ENCODE measurements at regions not wholly inside any gene's neighbourhood (a gene's known extent, or its start where the extent isn't known, plus 50 kb on each side); places are given as distances from the start of the nearest gene placed in this dataset.
"Not testable (repeated sequence)": the region's sequence is repeated elsewhere in the genome, so short reads cannot be mapped to it uniquely, and the experiment has no call there.

DNA sequence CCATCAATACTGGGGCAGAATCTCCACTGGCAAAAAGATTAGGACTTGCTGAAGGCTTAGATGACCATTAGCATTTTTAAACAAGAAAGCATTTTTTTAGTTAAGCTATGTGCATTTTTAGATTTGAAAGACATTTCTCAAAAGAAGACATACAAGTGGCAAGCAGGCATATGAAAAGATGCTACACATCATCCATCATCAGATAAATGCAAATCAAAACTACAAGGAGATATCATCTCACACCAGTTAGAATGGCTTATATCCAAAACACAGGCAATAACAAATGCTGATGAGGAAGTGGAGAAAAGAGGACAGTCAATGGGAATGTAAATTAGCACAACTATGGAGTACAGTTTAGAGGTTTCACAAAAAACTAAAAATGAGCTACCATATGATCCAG lies 195.6 kb upstream of the TNC start:
- no peak for DNase-seq

DNA sequence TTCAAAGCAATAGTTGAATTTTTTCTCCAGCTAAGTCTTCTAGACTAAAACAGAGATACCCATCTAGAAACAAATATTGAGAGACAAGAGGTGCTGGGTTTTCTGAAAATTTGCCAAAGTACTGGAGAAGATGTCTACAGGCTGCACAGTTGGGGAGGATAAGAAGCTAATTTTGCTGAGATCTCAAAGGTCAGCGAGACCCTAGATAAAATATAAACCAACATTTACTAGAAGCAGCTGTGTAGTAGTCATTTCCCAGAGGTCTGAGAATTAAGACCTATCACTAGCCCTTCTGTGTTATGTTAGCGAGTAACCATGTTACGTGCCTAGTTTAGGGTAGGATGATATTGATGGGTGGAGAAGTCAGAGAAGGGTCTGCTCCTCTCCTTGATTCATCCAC lies 208.5 kb upstream of the TNC start:
- DNase-seq: no peak

DNA sequence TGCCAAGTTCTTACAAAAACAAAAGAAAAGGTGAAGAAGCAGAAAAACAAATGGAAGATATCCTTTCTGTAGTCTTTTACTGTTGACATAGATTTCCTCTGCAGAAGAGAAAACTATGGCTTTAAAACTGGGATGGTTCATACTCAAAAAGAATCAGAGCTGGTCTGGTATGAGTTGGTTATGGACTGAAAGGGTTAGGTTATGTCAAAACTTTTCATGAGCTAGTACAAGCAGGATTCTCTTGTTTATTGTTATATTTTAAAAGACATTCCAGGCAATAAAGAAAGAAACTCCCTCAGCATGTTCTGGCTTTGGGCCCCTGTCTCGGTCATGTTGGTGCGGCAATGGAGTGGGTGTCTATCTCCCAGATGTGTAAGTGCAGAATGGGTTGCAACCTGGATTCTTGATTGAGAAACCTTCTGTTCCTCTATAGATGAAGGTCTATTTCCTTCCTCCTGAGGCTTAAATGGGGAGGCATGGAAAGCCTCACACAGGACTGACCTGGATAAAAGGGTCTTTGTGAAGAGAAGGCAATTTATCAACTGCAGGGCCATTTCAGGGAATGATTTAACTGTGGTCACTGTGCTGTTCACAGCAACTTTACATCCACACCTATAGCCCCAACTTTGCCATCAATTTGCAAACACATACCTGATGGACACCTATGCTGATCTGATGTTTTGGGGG lies 209.6 kb upstream of the TNC start:
- DNase-seq: peak; percentile 43

DNA sequence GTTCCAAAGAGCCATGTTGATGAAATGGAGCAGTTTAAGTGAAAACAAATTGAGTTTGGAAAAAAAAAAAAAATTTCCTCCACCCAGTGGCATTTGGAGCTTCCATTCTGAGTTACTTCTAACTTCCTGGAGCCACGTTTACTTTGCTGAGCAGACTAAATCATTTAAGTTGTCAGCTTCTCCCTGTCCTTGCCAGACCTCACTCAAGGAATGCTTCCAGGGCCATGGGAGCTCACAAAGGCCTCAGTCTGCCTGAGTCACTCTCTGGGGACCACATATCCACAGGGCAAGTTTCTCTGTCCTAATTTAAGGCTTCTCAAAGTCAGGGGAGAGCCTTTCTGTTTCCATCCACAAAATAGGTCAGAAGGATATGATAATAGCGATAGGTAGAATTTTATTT lies 210.3 kb upstream of the TNC start:
- peak; percentile 97 for DNase-seq

DNA sequence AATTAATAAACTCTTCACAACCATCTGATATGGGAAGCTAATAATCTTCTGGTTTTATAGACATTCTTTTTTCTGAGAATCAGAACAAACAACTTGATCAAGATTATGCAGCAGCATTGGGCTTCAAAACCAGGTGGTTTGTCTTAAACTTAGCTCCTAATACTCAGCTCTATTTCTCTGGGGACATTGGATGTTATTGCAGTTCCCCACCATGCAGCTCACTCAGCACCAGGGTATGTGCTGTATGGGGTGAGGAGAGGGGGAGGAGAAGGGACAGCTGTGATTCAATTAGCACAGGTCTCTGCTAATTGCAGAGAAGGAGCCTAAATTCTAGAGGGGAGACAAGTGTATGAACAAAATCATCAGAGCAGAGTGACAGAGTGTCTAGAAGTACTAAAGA lies 210.7 kb upstream of the TNC start:
- DNase-seq: peak; percentile 64

DNA sequence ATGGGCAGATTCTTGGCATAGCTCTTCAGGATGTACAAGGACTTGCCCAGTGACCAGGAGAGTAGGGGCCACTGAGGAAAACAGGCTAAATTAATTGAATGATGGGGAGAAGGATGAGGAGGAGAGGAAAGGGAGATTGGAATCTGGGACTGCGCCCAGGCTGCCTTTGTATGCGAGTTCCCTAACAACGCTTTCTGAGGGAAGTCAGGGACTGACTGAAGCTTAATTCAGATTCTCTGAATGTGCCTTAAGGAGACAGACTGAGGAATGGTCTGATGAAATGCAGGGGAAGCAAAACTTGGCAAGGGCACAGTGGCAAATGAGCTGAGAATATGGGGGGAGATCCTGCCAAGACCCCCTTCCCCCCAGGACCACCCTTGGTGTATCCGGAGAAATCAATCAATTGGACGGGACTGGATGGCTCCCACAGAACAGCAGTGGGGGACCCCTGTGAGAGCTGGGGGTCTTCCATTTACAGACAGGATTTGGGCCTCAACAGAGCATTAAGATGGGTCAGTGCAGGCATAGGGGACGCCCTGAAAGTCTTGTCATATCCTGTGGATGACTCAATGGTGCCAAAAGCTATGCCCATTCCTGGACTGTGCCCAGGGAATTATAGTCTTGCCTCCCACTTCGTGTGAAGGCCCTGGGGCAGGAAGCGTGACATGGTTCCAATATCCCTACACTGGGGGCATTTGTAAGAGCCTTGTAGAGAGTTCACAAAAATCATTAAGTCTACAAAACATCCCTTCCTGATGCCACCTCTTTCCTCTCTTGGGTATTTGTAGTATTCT lies 215.5 kb upstream of the TNC start:
- peak; percentile 36 for DNase-seq

DNA sequence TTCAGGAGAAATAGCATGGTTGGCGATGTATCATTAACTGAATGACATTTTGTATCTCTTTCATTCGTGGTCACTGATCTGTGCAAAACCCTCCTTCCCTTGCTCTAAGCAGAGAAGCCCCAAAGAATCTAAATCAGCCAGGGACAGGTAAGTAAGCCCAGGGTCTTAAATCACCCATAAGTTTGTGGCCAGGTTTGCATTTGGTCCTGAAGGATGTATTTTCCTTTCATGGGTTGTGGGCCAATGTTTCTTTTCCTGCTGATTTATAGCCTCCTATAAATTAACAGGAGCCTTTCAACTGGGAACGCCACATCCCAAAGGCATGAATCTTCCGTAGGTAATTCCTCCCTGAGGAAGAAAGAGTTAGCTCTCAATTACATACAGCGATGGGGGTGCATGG lies 217.5 kb upstream of the TNC start:
- no peak for DNase-seq

DNA sequence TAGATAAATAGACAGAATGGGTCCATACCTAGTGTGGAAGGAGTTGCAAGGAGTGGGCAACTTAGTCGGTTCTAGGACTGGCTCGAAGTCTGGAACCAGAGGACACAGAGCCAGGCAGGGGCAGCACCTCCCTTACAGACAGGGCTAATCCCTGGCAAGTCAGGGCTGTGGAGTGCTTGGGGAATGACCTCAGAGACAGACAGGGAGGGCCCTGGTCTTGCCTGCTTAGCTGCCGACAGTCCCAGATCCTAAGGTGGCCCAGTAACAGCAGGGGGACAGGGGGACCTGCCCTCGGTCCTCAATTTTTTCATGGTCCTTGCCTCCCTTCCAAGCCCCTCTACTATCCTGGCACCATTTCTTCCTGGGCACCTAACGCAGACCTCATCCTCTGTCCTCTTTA lies 222.4 kb upstream of the TNC start:
- no peak for DNase-seq

DNA sequence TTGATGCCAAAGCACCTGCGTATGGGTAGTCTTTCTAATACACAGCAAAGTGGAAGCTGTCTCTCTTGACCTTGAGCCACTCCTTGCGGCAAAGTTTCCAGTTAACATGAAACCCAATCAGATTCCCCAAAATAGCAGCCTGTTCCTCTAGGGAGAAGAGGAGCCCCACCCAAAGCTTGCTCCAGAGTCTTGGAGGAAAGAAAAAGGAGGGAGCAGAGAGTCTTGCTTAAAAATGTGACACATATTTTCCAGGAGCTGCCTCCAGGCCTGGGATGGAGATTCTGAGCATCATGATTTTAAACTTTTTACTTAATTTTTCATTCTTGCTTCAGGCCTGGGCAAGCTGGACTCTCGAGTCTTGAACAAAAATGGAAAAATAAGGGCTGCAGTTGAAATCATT lies 223.5 kb upstream of the TNC start:
- peak; percentile 17 for DNase-seq

DNA sequence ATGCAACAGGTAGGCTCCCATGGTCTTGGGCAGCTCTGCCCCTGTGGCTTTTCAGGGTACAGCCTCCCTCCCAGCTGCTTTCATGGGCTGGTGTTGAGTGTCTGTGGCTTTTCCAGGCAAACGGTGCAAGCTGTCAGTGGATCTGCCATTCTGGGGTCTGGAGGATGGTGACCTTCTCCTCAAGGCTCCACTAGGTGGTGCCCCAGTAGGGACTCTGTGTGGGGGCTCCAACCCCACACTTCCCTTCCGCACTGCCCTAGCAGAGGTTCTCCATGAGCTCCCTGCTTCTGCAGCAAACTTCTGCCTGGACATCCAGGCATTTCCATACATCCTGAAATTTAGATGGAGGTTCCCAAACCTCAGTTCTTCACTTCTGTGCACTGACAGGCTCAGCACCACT lies 229.8 kb upstream of the TNC start:
- DNase-seq: not testable (repeated sequence)

DNA sequence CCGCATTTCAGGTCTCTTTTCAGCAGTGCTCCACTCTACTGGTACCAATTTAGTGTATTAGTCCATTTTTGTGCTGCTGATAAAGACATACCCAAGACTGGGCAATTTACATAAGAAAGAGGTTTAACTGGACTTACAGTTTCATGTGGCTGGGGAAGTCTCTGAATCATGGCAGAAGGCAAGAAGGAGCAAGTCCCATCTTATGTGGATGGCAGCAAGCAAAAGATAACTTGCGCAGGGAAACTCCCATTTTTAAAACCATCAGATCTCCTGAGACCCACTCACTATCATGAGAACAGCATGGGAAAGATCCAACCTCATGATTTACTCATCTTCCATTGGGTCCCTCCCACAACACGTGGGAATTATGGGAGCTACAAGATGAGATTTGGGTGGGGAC lies 231.0 kb upstream of the TNC start:
- DNase-seq: peak; percentile 26

DNA sequence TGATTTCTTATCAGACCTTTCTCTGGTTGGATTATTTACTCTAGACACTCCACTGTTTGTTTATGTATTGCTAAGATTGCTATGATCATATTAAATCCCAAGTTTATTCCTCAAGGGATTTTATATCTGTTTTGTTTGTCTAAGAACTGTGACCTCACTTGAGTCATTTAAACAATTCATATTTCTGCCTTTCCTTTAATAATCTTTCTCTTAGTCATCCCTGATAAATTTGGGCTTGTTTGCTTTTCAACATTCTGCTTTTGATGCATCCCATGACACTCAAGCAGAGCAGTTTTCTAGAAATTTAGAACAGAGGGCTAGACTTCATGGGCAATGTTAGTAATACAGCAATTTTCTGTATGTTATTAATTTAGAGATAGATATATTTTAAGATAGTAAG lies 231.6 kb upstream of the TNC start:
- peak; percentile 92 for DNase-seq

DNA sequence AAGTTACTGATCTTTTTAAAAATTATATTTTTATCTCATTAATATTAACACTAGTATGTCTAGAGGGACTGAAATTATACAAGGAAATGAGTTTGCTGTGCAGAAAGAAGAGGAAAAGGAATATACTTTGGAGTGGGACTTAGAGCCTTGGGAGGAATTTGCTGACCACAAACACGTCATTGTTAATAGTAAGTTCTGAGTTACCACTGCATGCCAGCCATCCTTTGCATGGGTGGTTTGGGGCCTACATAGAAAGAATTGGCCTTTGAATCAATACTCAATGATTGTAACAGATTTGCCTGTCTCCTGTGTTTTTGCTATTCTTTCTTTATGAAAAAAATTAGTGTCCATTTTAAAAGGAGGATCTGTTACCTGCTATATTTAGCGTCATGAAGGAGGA lies 232.6 kb upstream of the TNC start:
- DNase-seq: peak; percentile 53

DNA sequence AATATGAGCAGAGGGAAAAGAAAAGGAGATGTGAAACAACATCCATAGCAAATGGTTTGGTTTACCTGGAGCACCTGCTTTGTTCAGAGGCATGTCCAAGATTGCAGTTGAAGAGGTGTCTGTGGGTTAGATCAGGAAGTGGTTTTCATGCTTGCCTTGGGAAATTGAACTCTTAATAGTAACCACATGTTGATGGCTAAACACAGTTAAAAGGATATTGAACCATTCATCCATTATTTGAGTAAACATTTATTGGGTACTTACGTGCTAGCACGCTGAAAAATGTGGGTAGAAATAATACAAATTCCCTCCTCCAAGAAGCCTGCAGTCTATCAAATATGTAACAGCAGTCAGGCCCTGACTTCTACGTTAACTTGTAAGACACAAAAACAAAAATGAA lies 235.7 kb upstream of the TNC start:
- no peak for DNase-seq

DNA sequence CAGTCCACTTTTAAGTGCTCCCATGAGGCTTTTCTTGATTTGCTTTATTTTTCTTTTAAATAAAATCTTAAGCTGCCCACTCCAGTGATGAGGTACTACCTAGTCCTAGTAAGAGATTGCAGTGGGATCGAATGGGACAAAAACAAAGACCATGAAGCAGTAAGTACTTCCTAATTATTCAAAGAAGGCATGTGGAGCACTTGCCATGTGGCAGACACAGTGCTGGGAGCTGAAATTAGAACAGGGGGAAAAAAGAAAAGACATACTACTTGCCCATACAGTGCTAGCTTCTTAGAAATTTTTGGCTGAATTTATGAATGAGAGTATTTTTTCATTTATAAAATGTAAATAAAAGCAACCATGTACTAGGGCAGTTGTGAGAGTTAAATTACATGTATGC lies 239.9 kb upstream of the TNC start:
- no peak for DNase-seq

DNA sequence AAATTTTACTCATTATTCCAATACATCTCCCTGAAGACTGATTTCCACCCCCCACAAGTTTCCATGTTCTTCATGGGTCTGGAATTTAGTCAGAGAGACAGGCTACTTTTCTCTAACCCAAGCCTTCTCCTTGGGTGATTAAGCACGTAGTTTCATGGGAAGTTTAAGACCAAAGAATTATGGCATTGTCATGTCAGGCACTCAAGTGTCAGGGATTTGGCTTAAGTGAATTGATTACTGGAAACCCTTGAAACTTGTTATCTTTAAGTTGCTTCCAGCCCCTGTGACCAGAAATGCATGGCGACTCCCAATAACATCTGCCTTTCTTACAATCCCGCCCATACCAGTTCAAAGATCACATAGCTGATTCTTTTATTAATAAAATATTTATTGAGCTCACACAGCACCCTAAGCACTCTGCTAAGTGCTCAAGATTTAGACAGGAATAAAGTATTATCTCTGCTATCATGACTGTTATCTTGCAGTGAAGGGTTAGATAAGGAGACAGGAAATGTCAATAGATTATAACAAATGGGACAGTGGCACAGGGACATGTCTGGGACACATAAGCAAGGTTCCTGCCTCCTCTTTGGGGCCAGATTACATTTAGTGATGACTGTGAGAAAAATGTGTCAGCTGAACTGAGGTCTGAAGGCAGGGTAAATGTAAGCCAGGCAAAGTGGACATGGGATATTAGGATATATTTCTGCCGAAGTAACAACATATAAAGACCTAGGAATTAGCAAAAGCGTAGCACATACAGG lies 241.2 kb upstream of the TNC start:
- peak; percentile 65 for DNase-seq

DNA sequence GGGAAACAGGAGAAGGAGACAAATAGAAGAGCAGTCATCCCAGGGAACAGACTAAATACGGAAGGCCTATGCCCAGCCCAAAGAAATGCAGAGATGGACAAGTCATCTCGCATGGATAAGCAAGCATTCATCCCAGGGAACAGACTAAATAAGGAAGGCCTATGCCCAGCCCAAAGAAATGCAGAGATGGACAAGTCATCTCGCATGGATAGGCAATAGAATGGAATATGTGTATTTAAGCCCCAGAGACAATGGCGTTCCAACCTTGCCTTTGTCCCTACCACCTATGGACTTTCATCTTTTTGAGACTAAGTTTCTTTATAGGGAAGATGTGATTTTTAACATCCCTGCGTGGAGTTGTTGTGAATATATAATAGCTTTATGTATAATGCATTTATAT lies 242.2 kb upstream of the TNC start:
- no peak for DNase-seq

DNA sequence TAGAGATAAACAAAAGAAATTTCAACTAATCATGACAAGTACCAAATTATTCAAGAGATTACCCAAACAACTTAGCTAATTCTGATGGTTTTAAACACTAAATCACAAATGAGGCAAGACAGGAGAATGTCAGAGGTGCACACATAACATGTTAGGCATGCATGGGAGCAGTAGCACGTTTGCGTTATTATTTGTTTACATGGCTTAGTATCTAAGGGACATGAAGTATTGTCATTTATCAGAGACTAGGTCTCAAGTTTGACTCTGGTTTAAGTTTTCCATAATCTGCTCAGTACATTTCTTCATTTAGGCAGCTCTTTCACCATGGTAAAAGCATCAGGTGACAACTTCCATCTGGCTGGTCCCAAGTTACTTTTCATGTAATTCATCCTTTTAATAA lies 244.1 kb upstream of the TNC start:
- DNase-seq: no peak

DNA sequence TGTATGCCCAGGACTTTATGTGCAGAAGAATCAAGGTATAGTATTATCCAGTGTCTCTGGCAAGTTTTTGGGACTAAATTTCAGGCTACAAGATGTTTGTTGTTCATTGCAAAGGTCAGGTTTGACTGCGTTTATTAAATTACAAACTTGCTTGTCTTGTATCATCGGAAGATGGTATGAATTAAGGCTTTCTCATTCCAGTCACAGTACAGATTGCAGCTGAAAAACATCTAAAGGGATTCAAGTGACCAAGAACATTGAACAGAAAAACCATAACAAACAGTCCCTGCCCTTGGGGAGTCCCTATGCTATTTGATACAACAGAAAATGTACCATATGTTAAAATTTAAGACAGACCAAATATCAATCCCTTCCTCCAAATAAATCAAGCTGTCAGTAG lies 244.7 kb upstream of the TNC start:
- no peak for DNase-seq

DNA sequence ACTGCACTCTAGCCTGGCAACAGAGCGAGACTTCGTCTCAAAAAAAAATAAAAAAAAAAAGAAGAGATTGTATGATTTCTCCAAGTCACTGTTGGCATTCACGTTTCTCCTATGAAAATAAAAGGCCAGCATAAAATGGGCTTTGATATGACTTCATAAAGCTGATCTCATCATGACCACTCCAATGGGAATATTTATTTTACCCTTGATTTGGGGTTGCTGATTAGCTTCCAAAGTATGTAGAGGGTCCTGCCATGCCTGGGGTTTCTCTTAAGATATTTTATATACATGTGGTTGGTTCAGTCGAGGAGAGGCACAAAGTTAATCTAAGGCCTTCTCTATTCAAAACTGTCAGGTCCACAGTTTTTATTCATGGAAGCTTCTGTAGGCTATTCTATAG lies 247.0 kb upstream of the TNC start:
- peak; percentile 87 for DNase-seq

DNA sequence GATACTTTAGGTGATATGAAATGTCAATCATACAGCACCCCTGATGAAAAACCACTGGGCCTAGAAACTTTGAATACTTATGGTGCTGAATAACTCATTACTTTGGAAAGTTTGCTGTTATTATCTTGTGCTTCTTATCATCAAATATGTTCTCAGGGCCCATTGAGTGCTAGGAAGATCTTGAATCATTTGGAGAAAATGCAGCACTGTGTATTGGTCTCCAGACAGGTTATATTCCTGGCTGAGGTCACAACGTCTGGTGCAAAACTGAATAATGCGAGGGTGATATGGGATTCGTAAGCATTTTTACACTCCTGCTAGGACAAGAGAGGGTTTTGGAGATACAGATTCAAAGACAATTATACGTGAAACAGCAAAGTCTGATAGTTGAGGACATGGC lies 249.4 kb upstream of the TNC start:
- DNase-seq: no peak

DNA sequence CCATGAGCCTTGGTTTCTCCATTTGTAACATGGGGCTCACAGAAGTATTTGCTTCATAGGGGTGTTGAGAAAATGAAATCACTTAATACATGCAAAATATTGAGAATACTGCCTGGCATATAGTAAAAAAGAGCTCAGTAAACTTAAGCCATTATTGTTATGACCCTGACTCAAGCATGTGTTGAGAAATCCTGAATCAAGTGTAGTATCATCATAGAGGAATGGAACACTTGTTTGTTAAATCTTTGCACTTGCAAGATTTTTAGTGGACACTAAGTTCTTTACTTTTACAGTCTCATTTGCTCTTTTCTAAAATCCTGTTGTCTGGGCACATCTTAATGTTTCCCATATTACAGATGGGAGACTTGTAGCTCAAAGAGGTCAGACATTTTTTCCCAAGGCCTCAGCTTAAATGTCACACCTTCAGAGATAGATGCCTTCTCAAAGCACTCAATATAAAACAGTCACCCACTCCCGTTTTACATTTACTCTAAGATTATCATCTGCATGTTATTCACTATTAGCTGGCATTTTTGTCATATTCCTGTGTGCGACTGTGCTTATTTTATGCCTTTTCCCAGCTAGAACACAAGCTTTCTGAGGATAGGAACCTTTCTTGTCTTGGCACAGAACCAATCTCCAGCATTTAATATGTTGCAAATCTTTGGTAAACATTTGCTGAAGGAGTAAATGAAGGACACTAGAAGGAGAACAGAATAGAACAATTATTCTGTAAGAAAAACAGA lies 250.0 kb upstream of the TNC start:
- DNase-seq: peak; percentile 51
